ENCODE measurements at regions not wholly inside any gene's neighbourhood (a gene's known extent, or its start where the extent isn't known, plus 50 kb on each side); places are given as distances from the start of the nearest gene placed in this dataset.

DNA sequence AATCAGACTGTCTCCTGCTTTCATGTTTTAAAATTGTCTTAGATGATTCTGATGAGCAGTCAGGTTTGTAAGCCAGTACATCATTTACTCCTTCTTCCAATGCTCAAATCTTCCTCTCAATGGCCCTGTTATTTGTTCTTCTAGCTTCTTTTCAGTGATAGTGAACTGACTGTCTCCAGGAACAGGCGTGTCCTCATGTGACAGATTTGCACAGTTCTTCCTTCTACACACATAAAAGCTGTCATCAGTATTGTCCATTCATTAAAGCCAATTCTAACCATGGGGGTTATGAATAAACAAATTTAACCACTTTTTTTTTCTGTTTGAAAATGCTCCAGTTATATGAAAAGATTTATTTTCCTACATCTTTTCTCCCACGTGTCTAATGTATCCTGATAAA is 308.7 kb upstream of the SORCS1 start:
- H3K36me3 ChIP-seq (ENCODE audit: control insufficient read depth, insufficient read depth, low read length) = no peaks in the 10 kb centered on the region
- H3K4me3 ChIP-seq (ENCODE audit: low read depth, low read length) = no peak overlapping the region
- H3K27me3 ChIP-seq (ENCODE audit: control insufficient read depth, insufficient read depth, low read length) = no peaks in the 10 kb centered on the region
- TF ChIP-seq, protein P1, sequence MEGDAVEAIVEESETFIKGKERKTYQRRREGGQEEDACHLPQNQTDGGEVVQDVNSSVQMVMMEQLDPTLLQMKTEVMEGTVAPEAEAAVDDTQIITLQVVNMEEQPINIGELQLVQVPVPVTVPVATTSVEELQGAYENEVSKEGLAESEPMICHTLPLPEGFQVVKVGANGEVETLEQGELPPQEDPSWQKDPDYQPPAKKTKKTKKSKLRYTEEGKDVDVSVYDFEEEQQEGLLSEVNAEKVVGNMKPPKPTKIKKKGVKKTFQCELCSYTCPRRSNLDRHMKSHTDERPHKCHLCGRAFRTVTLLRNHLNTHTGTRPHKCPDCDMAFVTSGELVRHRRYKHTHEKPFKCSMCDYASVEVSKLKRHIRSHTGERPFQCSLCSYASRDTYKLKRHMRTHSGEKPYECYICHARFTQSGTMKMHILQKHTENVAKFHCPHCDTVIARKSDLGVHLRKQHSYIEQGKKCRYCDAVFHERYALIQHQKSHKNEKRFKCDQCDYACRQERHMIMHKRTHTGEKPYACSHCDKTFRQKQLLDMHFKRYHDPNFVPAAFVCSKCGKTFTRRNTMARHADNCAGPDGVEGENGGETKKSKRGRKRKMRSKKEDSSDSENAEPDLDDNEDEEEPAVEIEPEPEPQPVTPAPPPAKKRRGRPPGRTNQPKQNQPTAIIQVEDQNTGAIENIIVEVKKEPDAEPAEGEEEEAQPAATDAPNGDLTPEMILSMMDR (IDR thresholded peaks at IDR 0.05; ENCODE audit: insufficient read depth, low read length, poor library complexity, severe bottlenecking) = no peak
- DNase-seq (ENCODE audit: low read depth) = no peak

DNA sequence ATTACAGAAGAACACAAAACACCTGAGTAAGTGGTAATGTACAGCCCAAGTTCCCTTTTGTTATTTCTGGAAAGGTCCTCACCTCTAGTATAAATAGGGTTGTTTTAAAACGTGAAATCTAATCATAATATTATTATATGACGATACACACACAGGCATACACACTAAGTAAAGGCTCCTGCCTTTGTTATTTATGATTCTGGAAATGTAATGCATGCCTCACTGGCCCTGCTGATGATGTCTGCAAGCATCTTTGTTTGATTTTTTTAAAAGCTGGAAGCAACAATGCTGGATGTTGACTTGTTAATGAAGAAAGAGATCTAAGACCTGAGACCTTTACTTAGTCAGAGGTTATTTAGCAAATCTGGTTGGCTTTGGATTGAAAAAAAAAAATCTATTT is 307.4 kb upstream of the SORCS1 start:
- Histone ChIP-seq H3K27me3 (ENCODE audit: control insufficient read depth, insufficient read depth, low read length) (no peaks in the 10 kb centered on the region), H3K36me3 (ENCODE audit: control insufficient read depth, insufficient read depth, low read length) (no peaks in the 10 kb centered on the region), H3K4me3 (ENCODE audit: low read depth, low read length) (no peak overlapping the region)
- no peak for DNase-seq (ENCODE audit: low read depth)
- TF ChIP-seq, protein P1 (IDR thresholded peaks at IDR 0.05; ENCODE audit: insufficient read depth, low read length, poor library complexity, severe bottlenecking) = no peak

DNA sequence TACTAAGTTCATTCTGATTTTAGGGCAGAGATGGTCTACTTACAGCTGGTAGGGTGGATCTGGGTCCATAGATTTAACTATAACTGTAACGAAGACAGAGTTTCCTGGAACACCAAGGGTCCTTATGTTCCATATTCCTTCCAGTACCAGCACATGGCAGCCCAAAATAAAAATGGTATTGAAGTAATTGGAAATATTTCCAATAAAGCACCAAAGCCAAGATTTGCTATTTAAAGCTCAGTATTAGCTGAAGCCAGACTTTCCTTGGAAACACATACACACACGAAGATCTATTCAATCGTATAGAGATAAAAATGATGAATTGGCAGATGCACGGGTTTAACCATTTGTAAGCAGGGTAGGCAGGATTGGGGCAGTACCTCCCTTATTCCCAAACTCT is 289.1 kb upstream of the SORCS1 start:
- Histone ChIP-seq H3K36me3 (ENCODE audit: control insufficient read depth, insufficient read depth, low read length) (no peaks in the 10 kb centered on the region), H3K4me3 (ENCODE audit: low read depth, low read length) (no peak overlapping the region), H3K27me3 (ENCODE audit: control insufficient read depth, insufficient read depth, low read length) (no peaks in the 10 kb centered on the region)
- DNase-seq (ENCODE audit: low read depth) = no peak
- TF ChIP-seq, protein P1 (IDR thresholded peaks at IDR 0.05; ENCODE audit: insufficient read depth, low read length, poor library complexity, severe bottlenecking) = no peak

DNA sequence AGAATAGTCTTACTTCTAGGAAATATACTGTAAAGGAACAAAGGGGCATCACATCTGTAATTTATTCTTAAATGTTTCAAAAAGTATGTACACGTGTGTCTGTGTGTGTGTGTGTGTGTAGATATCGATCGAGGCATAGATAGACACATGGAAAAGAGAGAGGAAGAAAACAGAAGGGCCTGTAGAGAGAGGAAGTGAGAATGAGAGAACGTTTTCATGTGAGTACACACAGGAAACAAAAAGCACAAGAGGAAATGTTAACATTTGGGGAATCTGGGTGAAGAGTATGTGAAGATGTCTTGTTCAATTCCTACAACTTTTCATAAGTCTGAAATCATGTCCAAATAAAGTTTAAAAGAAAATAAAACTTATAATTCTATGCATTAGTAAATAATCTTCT is 286.5 kb upstream of the SORCS1 start:
- Histone ChIP-seq H3K4me3 (ENCODE audit: low read depth, low read length) (no peak overlapping the region), H3K36me3 (ENCODE audit: control insufficient read depth, insufficient read depth, low read length) (no peaks in the 10 kb centered on the region), H3K27me3 (ENCODE audit: control insufficient read depth, insufficient read depth, low read length) (no peaks in the 10 kb centered on the region)
- DNase-seq (ENCODE audit: low read depth) = no peak
- TF ChIP-seq, protein P1 (IDR thresholded peaks at IDR 0.05; ENCODE audit: insufficient read depth, low read length, poor library complexity, severe bottlenecking) = no peak

DNA sequence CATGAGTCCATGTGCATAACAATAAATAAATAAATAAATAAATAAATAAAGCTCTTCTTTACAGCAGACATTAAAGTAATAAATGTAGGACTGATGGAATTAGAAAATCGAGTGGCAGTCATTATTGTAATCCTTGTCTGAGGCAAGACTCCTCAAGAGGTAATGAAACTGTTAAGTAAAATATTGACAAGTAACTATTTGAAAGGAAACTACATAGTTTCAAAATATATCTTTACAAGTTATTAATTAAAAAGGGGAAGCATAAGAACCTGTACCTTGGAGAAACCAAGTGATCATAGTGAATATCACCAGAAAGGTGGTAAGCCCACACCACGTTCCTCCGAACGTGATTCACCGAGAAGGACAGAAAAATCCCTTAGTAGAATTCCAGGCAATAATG is 285.6 kb upstream of the SORCS1 start:
- no peaks in the 10 kb centered on the region for H3K27me3 ChIP-seq (ENCODE audit: control insufficient read depth, insufficient read depth, low read length)
- no peaks in the 10 kb centered on the region for H3K36me3 ChIP-seq (ENCODE audit: control insufficient read depth, insufficient read depth, low read length)
- no peak overlapping the region for H3K4me3 ChIP-seq (ENCODE audit: low read depth, low read length)
- TF ChIP-seq, protein P1 (IDR thresholded peaks at IDR 0.05; ENCODE audit: insufficient read depth, low read length, poor library complexity, severe bottlenecking) = no peak
- DNase-seq (ENCODE audit: low read depth) = no peak

DNA sequence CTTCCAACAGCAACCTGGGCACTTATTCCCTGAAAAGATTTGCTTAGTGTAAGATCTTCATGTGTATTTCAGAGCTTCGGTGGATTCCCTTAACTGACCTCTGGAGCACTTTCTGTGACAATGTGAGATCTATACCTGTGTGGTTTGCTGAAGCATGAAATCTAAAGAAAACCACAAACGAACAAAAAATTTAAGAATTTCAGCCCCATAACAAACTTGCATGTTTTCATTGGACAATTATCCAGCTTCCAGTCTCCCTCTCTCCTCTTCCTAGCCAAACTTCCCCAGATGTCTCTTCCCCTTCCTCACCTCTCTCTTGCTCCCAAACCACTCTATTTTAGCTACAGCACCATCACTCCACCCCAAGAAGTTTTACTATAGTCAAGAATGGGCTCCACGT is 279.9 kb upstream of the SORCS1 start:
- no peak for DNase-seq (ENCODE audit: low read depth)
- Histone ChIP-seq H3K27me3 (ENCODE audit: control insufficient read depth, insufficient read depth, low read length) (no peaks in the 10 kb centered on the region), H3K36me3 (ENCODE audit: control insufficient read depth, insufficient read depth, low read length) (no peaks in the 10 kb centered on the region), H3K4me3 (ENCODE audit: low read depth, low read length) (no peak overlapping the region)
- TF ChIP-seq, protein P1 (IDR thresholded peaks at IDR 0.05; ENCODE audit: insufficient read depth, low read length, poor library complexity, severe bottlenecking) = no peak
